ENCODE measurements at regions not wholly inside any gene's neighbourhood (a gene's known extent, or its start where the extent isn't known, plus 50 kb on each side); places are given as distances from the start of the nearest gene placed in this dataset.

GRCh38 chr12:105750096-105750495 is 388.7 kb downstream of the NUAK1 start:
- no peak for DNase-seq (ENCODE audit: low spot score)

GRCh38 chr12:105754313-105754712 is 384.4 kb downstream of the NUAK1 start:
- no peak for DNase-seq (ENCODE audit: low spot score)

- no peak for DNase-seq (ENCODE audit: low spot score)
These were observed 381.8 kb downstream of the NUAK1 start for GRCh38 chr12:105756961-105757360.

GRCh38 chr12:105759149-105759548 is 379.6 kb downstream of the NUAK1 start:
- DNase-seq (ENCODE audit: low spot score), result no peak

GRCh38 chr12:105761075-105761474 is 377.7 kb downstream of the NUAK1 start:
- no peak for DNase-seq (ENCODE audit: low spot score)

- no peak for DNase-seq (ENCODE audit: low spot score)
These were observed 374.4 kb downstream of the NUAK1 start for GRCh38 chr12:105764216-105764835.

GRCh38 chr12:105765053-105766014 is 373.4 kb downstream of the NUAK1 start:
- DNase-seq (ENCODE audit: low spot score), result no peak

GRCh38 chr12:105766029-105766428 is 372.7 kb downstream of the NUAK1 start:
- DNase-seq (ENCODE audit: low spot score), result no peak

GRCh38 chr12:105769486-105769885 is 369.3 kb downstream of the NUAK1 start:
- peak; percentile 54 for DNase-seq (ENCODE audit: low spot score)

GRCh38 chr12:105773471-105773870 is 365.3 kb downstream of the NUAK1 start:
- DNase-seq (ENCODE audit: low spot score), result no peak

- no peak for DNase-seq (ENCODE audit: low spot score)
These were observed 364.7 kb downstream of the NUAK1 start for GRCh38 chr12:105774037-105774436.

- DNase-seq (ENCODE audit: low spot score), result peak; percentile 21
These were observed 363.4 kb downstream of the NUAK1 start for GRCh38 chr12:105775343-105775742.

GRCh38 chr12:105783983-105784947 is 354.5 kb downstream of the NUAK1 start:
- no peak for DNase-seq (ENCODE audit: low spot score)

- no peak for DNase-seq (ENCODE audit: low spot score)
These were observed 345.3 kb downstream of the NUAK1 start for GRCh38 chr12:105793421-105793820.

GRCh38 chr12:105798256-105798845 is 340.4 kb downstream of the NUAK1 start:
- DNase-seq (ENCODE audit: low spot score), result no peak

GRCh38 chr12:105799103-105799502 is 339.7 kb downstream of the NUAK1 start:
- DNase-seq (ENCODE audit: low spot score), result no peak

- DNase-seq (ENCODE audit: low spot score), result no peak
These were observed 337.4 kb downstream of the NUAK1 start for GRCh38 chr12:105801351-105801750.

GRCh38 chr12:105803292-105803691 is 335.5 kb downstream of the NUAK1 start:
- no peak for DNase-seq (ENCODE audit: low spot score)

- DNase-seq (ENCODE audit: low spot score), result no peak
These were observed 334.0 kb downstream of the NUAK1 start for GRCh38 chr12:105804591-105805265.

GRCh38 chr12:105805730-105806399 is 332.9 kb downstream of the NUAK1 start:
- DNase-seq (ENCODE audit: low spot score), result no peak

GRCh38 chr12:105806400-105806770 is 332.4 kb downstream of the NUAK1 start:
- no peak for DNase-seq (ENCODE audit: low spot score)

Measured in COLO829 (cell line).